ENCODE measurements at regions not wholly inside any gene's neighbourhood (a gene's known extent, or its start where the extent isn't known, plus 50 kb on each side); places are given as distances from the start of the nearest gene placed in this dataset.
A peak's percentile ranks its signal among the peaks of the same experiment; 100 is the strongest.

DNA sequence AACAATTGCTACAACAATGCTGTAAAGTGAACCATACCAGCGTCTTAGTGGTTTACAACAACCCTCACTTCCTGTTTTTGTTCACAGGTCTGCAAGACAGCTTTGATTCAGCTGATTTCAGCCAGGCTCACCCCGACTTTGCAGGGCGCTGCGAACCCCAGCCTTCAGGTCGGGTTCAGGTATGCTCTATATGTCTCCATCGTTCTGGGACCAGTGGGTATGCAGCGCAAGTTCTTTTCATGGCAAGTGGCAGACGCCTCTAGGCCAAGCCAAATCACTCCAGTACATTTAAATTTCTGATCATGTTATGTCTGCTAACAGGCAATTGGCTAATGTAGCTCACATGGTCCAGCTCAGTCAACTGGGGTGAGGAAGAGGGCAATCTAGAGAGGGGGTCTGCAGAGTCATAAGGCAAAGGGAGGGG, 52.4 kb upstream of the RGMA start:
- no peaks in the 10 kb centered on the region for H3K27me3 ChIP-seq (ENCODE audit: insufficient read depth, poor library complexity, severe bottlenecking)
- TF ChIP-seq GABPA (IDR thresholded peaks at IDR 0.05; ENCODE audit: low read depth) (no peak), SPI1 (IDR thresholded peaks at IDR 0.05; ENCODE audit: borderline replicate concordance, low read depth) (peak; percentile 92)
- H3K27ac ChIP-seq (replicated peaks) = no peak overlapping the region
- DNase-seq (ENCODE audit: low read depth in 1 of 2, low spot score in 1 of 2) = peak in 1 of 2 experiments; percentile 4
- H3K4me3 ChIP-seq (replicated peaks; ENCODE audit: insufficient read depth, low read length) = no peak overlapping the region

GRCh38 chr15:93139436-93139835, 50.4 kb upstream of the RGMA start:
- H3K27me3 ChIP-seq (ENCODE audit: insufficient read depth, poor library complexity, severe bottlenecking) = no peaks in the 10 kb centered on the region
- no peak overlapping the region for H3K4me3 ChIP-seq (replicated peaks; ENCODE audit: insufficient read depth, low read length)
- no peak overlapping the region for H3K27ac ChIP-seq (replicated peaks)
- no peak for DNase-seq (ENCODE audit: low read depth in 1 of 2, low spot score in 1 of 2)
- TF ChIP-seq SPI1 (IDR thresholded peaks at IDR 0.05; ENCODE audit: borderline replicate concordance, low read depth) (no peak), REST (IDR thresholded peaks at IDR 0.05; ENCODE audit: insufficient replicate concordance, low read depth) (no peak), GABPA (IDR thresholded peaks at IDR 0.05; ENCODE audit: low read depth) (no peak), POLR2AphosphoS5 (IDR thresholded peaks at IDR 0.05; ENCODE audit: low read depth) (no peak)
- TF ChIP-seq, protein P1, sequence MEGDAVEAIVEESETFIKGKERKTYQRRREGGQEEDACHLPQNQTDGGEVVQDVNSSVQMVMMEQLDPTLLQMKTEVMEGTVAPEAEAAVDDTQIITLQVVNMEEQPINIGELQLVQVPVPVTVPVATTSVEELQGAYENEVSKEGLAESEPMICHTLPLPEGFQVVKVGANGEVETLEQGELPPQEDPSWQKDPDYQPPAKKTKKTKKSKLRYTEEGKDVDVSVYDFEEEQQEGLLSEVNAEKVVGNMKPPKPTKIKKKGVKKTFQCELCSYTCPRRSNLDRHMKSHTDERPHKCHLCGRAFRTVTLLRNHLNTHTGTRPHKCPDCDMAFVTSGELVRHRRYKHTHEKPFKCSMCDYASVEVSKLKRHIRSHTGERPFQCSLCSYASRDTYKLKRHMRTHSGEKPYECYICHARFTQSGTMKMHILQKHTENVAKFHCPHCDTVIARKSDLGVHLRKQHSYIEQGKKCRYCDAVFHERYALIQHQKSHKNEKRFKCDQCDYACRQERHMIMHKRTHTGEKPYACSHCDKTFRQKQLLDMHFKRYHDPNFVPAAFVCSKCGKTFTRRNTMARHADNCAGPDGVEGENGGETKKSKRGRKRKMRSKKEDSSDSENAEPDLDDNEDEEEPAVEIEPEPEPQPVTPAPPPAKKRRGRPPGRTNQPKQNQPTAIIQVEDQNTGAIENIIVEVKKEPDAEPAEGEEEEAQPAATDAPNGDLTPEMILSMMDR (IDR thresholded peaks at IDR 0.05; ENCODE audit: insufficient read depth, low read length) = no peak

DNA sequence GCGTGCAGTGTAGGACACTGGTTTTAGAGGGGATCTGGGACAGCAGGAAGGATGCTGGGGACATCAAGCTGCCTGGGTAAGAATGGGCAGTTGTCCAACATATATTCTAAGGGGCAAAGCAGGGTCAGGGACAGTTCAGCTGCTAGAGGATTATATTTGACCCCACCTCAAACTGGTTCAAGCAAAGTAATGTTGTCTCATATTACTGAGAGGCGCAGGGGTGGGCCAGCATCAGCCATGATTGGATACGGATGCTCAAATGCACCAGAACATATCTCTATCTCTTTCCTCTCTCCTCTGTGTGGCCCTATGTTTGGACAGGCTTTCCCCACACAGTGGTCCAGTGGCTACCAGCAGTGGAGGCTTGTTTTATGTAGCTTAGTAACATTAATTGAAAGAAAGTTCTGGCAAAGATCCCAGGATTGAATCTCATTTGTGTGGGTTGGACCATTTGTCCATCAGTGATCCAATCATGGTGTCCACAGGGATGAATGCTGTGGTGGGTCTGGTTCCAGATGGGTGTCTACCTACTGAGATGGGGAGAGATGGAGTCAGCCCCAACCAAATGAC, 49.8 kb upstream of the RGMA start:
- TF ChIP-seq SPI1 (IDR thresholded peaks at IDR 0.05; ENCODE audit: borderline replicate concordance, low read depth) = no peak
- TF ChIP-seq, protein P1 (IDR thresholded peaks at IDR 0.05; ENCODE audit: insufficient read depth, low read length) = no peak
- no peak for TF ChIP-seq GABPA (IDR thresholded peaks at IDR 0.05; ENCODE audit: low read depth)
- no peak for TF ChIP-seq REST (IDR thresholded peaks at IDR 0.05; ENCODE audit: insufficient replicate concordance, low read depth)
- no peak for TF ChIP-seq POLR2AphosphoS5 (IDR thresholded peaks at IDR 0.05; ENCODE audit: low read depth)
- Histone ChIP-seq H3K4me3 (replicated peaks; ENCODE audit: insufficient read depth, low read length) (no peak overlapping the region), H3K27me3 (ENCODE audit: insufficient read depth, poor library complexity, severe bottlenecking) (no peaks in the 10 kb centered on the region), H3K27ac (replicated peaks) (no peak overlapping the region)
- DNase-seq (ENCODE audit: low read depth in 1 of 2, low spot score in 1 of 2) = no peak

Data from HL-60 (cell line).